ENCODE measurements at regions not wholly inside any gene's neighbourhood (a gene's known extent, or its start where the extent isn't known, plus 50 kb on each side); places are given as distances from the start of the nearest gene placed in this dataset.

DNA sequence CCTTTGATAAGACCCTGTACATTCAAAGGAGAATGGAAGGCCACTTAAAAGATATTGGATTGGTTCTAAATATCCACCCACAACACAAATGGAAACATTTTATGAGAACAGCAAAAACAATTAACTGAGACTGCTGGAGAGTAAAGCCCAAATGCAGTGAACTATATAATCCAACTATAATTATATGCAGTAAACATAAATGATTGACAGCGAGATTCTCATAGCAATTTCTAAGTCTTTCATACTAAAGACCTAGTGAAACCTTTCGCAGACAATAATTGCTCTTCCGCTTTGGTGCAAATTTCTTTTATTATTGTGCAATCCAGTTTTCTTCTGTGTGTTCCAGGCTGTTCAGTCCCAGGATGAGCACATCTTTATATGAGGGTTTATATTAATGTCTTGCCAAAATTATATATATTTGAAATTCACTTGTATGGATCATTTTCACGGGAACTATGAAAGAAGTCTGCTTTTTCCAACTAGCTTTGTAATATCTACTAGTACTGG is 190.9 kb downstream of the ST6GAL2 start:
- no peak for TF ChIP-seq POLR2AphosphoS5 (IDR thresholded peaks at IDR 0.05)
- no peak for TF ChIP-seq POLR2A (IDR thresholded peaks at IDR 0.05)
- TF ChIP-seq, protein P1, sequence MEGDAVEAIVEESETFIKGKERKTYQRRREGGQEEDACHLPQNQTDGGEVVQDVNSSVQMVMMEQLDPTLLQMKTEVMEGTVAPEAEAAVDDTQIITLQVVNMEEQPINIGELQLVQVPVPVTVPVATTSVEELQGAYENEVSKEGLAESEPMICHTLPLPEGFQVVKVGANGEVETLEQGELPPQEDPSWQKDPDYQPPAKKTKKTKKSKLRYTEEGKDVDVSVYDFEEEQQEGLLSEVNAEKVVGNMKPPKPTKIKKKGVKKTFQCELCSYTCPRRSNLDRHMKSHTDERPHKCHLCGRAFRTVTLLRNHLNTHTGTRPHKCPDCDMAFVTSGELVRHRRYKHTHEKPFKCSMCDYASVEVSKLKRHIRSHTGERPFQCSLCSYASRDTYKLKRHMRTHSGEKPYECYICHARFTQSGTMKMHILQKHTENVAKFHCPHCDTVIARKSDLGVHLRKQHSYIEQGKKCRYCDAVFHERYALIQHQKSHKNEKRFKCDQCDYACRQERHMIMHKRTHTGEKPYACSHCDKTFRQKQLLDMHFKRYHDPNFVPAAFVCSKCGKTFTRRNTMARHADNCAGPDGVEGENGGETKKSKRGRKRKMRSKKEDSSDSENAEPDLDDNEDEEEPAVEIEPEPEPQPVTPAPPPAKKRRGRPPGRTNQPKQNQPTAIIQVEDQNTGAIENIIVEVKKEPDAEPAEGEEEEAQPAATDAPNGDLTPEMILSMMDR (IDR thresholded peaks at IDR 0.05): no peak
